Spleen (tissue), 11 donors: ENCODE measurements at regions not wholly inside any gene's neighbourhood (a gene's known extent, or its start where the extent isn't known, plus 50 kb on each side); places are given as distances from the start of the nearest gene placed in this dataset.
"Not testable (repeated sequence)": the region's sequence is repeated elsewhere in the genome, so short reads cannot be mapped to it uniquely, and the experiment has no call there.

Experiments used
- DNase-seq: peaks from one replicate; pipeline ENCODE4 v3.0.0-alpha.2; 2020
- H3K27ac ChIP-seq, 8 donors: fragments of 200-600 bp; sonication (generic) in 7 of 8; 1 replicate in 4 of 8; 2 replicates in 4 of 8; pipeline versions ENCODE4 v1.5.0 to v1.8.0; 2016 to 2021; ENCODE audit warnings: inconsistent platforms in 4 of 8, mild to moderate bottlenecking in 4 of 8, moderate library complexity in 1 of 8
- H3K27me3 ChIP-seq, 7 donors: fragments of 200-600 bp; sonication (generic) in 6 of 7; replicated peaks in 1 of 7; 1 replicate in 4 of 7; 2 replicates in 3 of 7; pipeline versions ENCODE4 v1.5.0 to v1.8.0; 2016 to 2021; ENCODE audit warnings: inconsistent platforms in 3 of 7, mild to moderate bottlenecking in 1 of 7
- H3K36me3 ChIP-seq, 6 donors: fragments of 200-600 bp; sonication (generic) in 5 of 6; 1 replicate in 4 of 6; 2 replicates in 2 of 6; pipeline versions ENCODE4 v1.5.0 to v1.8.0; 2016 to 2021; ENCODE audit warnings: inconsistent platforms in 2 of 6
- H3K4me1 ChIP-seq, 6 donors: fragments of 200-600 bp; sonication (generic) in 5 of 6; 1 replicate in 3 of 6; 2 replicates in 3 of 6; pipeline versions ENCODE4 v1.5.0 to v1.8.0; 2016 to 2021; ENCODE audit warnings: inconsistent platforms in 3 of 6
- H3K4me3 ChIP-seq, 8 donors: fragments of 200-600 bp; sonication (generic) in 7 of 8; 1 replicate in 4 of 8; 2 replicates in 4 of 8; pipeline versions ENCODE4 v1.5.0 to v1.8.0; 2016 to 2021; ENCODE audit warnings: inconsistent platforms in 4 of 8, mild to moderate bottlenecking in 4 of 8, moderate library complexity in 2 of 8
- H3K9me3 ChIP-seq, 8 donors: fragments of 200-600 bp; sonication (generic) in 7 of 8; 1 replicate in 4 of 8; 2 replicates in 4 of 8; pipeline versions ENCODE4 v1.5.0 to v1.8.0; 2016 to 2021; ENCODE audit warnings: inconsistent platforms in 4 of 8
- POLR2A ChIP-seq, 3 donors: fragments of 450-650 bp; IDR thresholded peaks; one replicate each; pipeline ENCODE4 v1.5.1; 2017; ENCODE audit warnings: antibody characterized with exemption in 3 of 3, mild to moderate bottlenecking in 1 of 3
- POLR2AphosphoS5 ChIP-seq, 3 donors: sonication (generic); formaldehyde crosslinking; IDR thresholded peaks; one replicate each; pipeline ENCODE4 v1.5.1; 2017; ENCODE audit warnings: antibody characterized with exemption in 3 of 3
- WGBS, 5 donors: extraction: QIAGEN DNeasy Blood & Tissue Kit in 3 of 5; methylation state at CpG; one replicate each; pipeline versions ENCODE4 v1.1.5 to v1.1.7; 2013 to 2018; 5-methylcytosine and 5-hydroxymethylcytosine counted together
- intact Hi-C: fragments of 100-400 bp; cut with DNase I; formaldehyde crosslinking; loops from one replicate; pipeline ENCODE4 v1.15.0; 2023; ENCODE audit warnings: low total_unique reads
- TF ChIP-seq, protein P1 (sequence below), 11 experiments: fragments of 200-600 bp in 7 of 11; fragments of 450-650 bp in 4 of 11; sonication (generic) in 4 of 11; IDR thresholded peaks in 8 of 11; conservative IDR thresholded peaks in 3 of 11; 1 replicate in 7 of 11; 2 replicates in 4 of 11; pipeline versions ENCODE4 v1.4.0 to v1.8.0; 2016 to 2021; ENCODE audit warnings: antibody characterized with exemption in 11 of 11, inconsistent platforms in 4 of 11, mild to moderate bottlenecking in 1 of 11
- donor health status: healthy with polysubstance abuse.
- donor health status: DM: no; HTN: no; CAD: no; lungs with moderate emphysema.
- donor health status: DM: no; HTN: no; CAD: no.
- donor health status: Bipolar disorder and iron deficiency.
- donor health status: healthy.
- donor health status: DM: no; HTN: no; CAD: no.
- donor health status: DM: yes; HTN: yes; CAD: no.

DNA sequence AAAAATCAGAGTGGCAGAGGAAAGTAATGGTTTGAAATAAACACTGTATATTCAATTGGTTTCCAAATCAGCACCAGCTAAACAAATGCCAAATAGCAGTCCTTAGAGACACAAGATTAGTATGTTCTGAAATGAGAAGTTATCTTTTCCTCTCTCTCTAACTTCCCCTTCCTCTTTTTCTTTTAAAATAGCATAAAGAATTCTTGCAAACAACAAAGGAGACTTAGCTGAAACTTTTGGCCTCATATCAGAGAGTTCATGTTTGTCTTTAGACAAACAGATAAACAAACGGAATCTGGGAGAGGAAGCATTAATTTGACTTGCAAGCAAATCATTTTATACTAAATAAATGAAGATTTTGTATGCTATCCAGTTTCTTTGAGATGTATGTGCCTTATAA is 399.0 kb downstream of the GBA3 start:
- 6 to 14% (median 13%) methylated on average over 1 of the region's 1 CpG for WGBS, 5 donors
- intact Hi-C loops = no loop called here
- Histone ChIP-seq H3K9me3 (peaks cover 0 to 23% (median 17%) of the 10 kb centered on the region in 8 donors), H3K36me3 (no peaks in the 10 kb centered on the region), H3K4me3 (no peak overlapping the region), H3K4me1 (no peaks in the 10 kb centered on the region), H3K27ac (no peak overlapping the region), H3K27me3 (no peaks in the 10 kb centered on the region)
- TF ChIP-seq POLR2A (IDR thresholded peaks at IDR 0.05) (no peak), POLR2AphosphoS5 (IDR thresholded peaks at IDR 0.05) (no peak)
- TF ChIP-seq, protein P1, sequence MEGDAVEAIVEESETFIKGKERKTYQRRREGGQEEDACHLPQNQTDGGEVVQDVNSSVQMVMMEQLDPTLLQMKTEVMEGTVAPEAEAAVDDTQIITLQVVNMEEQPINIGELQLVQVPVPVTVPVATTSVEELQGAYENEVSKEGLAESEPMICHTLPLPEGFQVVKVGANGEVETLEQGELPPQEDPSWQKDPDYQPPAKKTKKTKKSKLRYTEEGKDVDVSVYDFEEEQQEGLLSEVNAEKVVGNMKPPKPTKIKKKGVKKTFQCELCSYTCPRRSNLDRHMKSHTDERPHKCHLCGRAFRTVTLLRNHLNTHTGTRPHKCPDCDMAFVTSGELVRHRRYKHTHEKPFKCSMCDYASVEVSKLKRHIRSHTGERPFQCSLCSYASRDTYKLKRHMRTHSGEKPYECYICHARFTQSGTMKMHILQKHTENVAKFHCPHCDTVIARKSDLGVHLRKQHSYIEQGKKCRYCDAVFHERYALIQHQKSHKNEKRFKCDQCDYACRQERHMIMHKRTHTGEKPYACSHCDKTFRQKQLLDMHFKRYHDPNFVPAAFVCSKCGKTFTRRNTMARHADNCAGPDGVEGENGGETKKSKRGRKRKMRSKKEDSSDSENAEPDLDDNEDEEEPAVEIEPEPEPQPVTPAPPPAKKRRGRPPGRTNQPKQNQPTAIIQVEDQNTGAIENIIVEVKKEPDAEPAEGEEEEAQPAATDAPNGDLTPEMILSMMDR (IDR thresholded peaks at IDR 0.05 in 8 of 11, conservative IDR thresholded peaks at IDR 0.05 in 3 of 11) = no peak
- DNase-seq = no peak

- WGBS, 5 donors = 69 to 85% (median 78%) methylated on average over 2 of the region's 2 CpGs
- no peak for TF ChIP-seq POLR2A (IDR thresholded peaks at IDR 0.05)
- TF ChIP-seq POLR2AphosphoS5 (IDR thresholded peaks at IDR 0.05) = no peak
- TF ChIP-seq, protein P1 (IDR thresholded peaks at IDR 0.05 in 8 of 11, conservative IDR thresholded peaks at IDR 0.05 in 3 of 11) = no peak
- H3K9me3 ChIP-seq = peaks cover 0 to 19% (median 11%) of the 10 kb centered on the region in 8 donors
- no peak overlapping the region for H3K4me3 ChIP-seq
- intact Hi-C loops = no loop called here
- no peaks in the 10 kb centered on the region for H3K27me3 ChIP-seq
- H3K4me1 ChIP-seq = no peaks in the 10 kb centered on the region
- DNase-seq = no peak
- no peak overlapping the region for H3K27ac ChIP-seq
- no peaks in the 10 kb centered on the region for H3K36me3 ChIP-seq
Measured at GRCh38 chr4:23085249-23085568, 392.5 kb downstream of the GBA3 start.

DNA sequence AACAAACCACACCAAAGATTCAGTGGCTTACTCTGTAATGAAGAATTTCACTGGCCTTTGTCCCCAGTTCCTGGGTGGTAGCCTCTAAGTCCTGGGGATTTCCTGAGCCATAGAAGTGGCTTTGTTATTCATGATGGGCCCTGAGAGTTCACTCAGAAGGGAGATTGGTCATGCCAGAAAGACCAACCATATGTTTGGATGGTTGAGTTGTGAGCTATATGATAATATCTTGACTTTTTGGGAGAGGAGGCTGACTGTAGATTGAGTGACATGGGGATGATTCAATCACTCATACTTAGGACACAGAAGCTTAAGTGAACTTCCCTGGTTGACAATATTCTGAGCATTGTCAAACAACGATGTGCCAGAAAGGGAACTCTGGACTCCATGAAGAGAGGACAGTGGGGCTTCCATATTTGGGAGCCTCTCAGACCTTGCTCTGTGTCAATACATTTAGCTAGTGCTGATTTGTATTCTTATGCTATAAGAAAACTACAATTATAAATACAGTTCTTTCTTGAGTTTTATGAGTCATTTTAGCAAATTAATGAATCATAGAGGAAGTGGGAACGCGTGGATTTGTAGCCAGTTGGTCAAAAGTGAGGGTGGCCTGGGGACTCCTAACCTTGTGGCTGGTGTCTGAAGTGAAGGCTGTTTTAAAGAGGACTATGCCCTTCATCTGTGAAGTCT is 392.0 kb downstream of the GBA3 start:
- no peak for DNase-seq
- no peaks in the 10 kb centered on the region for H3K27me3 ChIP-seq
- H3K9me3 ChIP-seq = peaks cover 3 to 24% (median 16%) of the 10 kb centered on the region in 8 donors
- no peak for TF ChIP-seq POLR2A (IDR thresholded peaks at IDR 0.05)
- no peak for TF ChIP-seq POLR2AphosphoS5 (IDR thresholded peaks at IDR 0.05)
- TF ChIP-seq, protein P1 (IDR thresholded peaks at IDR 0.05 in 8 of 11, conservative IDR thresholded peaks at IDR 0.05 in 3 of 11) = no peak
- H3K27ac ChIP-seq = no peak overlapping the region
- WGBS, 5 donors = 74 to 91% (median 83%) methylated on average over 3 of the region's 3 CpGs
- intact Hi-C loops = no loop called here
- H3K36me3 ChIP-seq = no peaks in the 10 kb centered on the region
- H3K4me1 ChIP-seq = no peaks in the 10 kb centered on the region
- H3K4me3 ChIP-seq = no peak overlapping the region

GRCh38 chr4:23083391-23083790 is 390.7 kb downstream of the GBA3 start:
- peaks cover 3 to 37% (median 28%) of the 10 kb centered on the region in 8 donors for H3K9me3 ChIP-seq
- no peak overlapping the region for H3K4me3 ChIP-seq
- no peak overlapping the region for H3K27ac ChIP-seq
- no peaks in the 10 kb centered on the region for H3K4me1 ChIP-seq
- WGBS, 5 donors = 37 to 78% (median 63%) methylated on average over 2 of the region's 2 CpGs
- intact Hi-C loops = no loop called here
- H3K27me3 ChIP-seq = no peaks in the 10 kb centered on the region
- DNase-seq = no peak
- TF ChIP-seq POLR2A (IDR thresholded peaks at IDR 0.05) (no peak), POLR2AphosphoS5 (IDR thresholded peaks at IDR 0.05) (no peak)
- TF ChIP-seq, protein P1 (IDR thresholded peaks at IDR 0.05 in 8 of 11, conservative IDR thresholded peaks at IDR 0.05 in 3 of 11) = no peak
- no peaks in the 10 kb centered on the region for H3K36me3 ChIP-seq

DNA sequence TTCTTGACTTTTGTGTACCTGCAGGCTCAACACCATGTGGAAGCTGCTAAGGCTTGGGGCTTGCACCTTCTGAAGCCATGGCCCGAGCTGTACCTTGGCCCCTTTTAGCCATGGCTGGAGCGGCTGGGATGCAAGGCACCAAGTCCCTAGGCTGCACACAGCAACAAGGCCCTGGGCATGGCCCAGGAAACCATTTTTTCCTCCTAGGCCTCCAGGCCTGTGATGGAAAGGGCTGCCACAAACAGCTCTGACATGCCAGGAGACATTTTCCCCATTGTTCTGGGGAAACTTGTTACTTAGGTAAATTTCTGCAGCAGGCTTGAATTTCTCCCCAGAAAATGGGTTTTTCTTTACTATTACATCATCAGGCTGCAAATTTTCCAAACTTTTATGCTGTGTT is 387.4 kb downstream of the GBA3 start:
- intact Hi-C loops = not testable (repeated sequence)
- WGBS, 5 donors = 53 to 87% (median 81%) methylated on average over 2 of the region's 2 CpGs

More for the DNA sequence above, 387.4 kb downstream of the GBA3 start:
- peaks cover 3 to 40% (median 30%) of the 10 kb centered on the region in 8 donors for H3K9me3 ChIP-seq
- not testable (repeated sequence) for H3K4me1 ChIP-seq, DNase-seq, H3K27ac ChIP-seq, H3K27me3 ChIP-seq, H3K4me3 ChIP-seq, H3K36me3 ChIP-seq
